ENCODE measurements at regions not wholly inside any gene's neighbourhood (a gene's known extent, or its start where the extent isn't known, plus 50 kb on each side); places are given as distances from the start of the nearest gene placed in this dataset.

DNA sequence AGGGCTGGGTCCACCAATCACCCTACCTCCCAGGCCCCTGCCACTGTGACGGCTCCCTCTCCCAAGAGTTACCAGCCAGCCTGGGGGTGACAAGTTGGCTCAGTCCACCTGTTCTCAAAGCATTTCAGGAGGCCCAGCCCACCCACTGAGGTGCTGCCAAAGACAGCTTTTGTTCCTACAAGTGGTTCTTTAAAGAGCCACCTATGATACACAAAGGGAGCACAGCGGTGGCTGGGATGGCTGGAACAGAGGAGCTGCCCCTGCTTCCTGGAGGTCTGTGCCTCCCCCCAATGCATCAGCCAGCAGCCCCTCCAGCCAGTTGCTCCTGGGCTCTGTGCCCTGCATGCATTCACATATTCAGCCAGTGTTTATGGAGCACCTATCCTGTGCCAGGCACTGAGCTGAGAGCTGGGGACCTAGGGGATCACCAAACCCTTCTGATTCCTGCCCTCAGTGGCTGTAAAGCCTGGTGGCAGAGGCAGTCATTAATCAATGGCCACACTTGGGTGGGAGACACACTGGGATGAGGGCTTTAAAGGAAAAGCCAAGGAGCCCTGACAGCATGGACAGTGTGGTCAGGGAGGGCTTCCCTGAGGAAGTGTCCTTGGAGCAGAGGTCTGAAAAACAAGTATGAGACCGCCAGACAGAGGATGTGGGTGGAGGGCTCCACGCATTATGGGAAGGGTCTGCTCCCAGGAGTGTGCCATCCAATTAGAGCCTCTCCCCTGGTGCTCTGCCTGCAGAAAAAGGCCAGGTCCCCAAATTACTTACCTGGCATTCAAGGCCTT is 107.1 kb upstream of the LINGO1 start:
- ATAC-seq (ENCODE audit: low read depth): no peak
- H3K4me1 ChIP-seq (ENCODE audit: insufficient read depth, poor library complexity, severe bottlenecking): no peaks in the 10 kb centered on the region
- no peak overlapping the region for H3K27ac ChIP-seq (ENCODE audit: poor library complexity, severe bottlenecking)
- H3K9me3 ChIP-seq (ENCODE audit: severe bottlenecking): no peaks in the 10 kb centered on the region
- peaks cover 43% of the 10 kb centered on the region for H3K27me3 ChIP-seq (ENCODE audit: insufficient read depth, poor library complexity, severe bottlenecking)
- DNase-seq (ENCODE audit: low spot score): no peak
- no peak overlapping the region for H3K4me3 ChIP-seq (ENCODE audit: severe bottlenecking)
- TF ChIP-seq, protein P1, sequence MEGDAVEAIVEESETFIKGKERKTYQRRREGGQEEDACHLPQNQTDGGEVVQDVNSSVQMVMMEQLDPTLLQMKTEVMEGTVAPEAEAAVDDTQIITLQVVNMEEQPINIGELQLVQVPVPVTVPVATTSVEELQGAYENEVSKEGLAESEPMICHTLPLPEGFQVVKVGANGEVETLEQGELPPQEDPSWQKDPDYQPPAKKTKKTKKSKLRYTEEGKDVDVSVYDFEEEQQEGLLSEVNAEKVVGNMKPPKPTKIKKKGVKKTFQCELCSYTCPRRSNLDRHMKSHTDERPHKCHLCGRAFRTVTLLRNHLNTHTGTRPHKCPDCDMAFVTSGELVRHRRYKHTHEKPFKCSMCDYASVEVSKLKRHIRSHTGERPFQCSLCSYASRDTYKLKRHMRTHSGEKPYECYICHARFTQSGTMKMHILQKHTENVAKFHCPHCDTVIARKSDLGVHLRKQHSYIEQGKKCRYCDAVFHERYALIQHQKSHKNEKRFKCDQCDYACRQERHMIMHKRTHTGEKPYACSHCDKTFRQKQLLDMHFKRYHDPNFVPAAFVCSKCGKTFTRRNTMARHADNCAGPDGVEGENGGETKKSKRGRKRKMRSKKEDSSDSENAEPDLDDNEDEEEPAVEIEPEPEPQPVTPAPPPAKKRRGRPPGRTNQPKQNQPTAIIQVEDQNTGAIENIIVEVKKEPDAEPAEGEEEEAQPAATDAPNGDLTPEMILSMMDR (IDR thresholded peaks at IDR 0.05; ENCODE audit: poor library complexity, severe bottlenecking): no peak
- no peaks in the 10 kb centered on the region for H3K36me3 ChIP-seq (ENCODE audit: low read depth)

DNA sequence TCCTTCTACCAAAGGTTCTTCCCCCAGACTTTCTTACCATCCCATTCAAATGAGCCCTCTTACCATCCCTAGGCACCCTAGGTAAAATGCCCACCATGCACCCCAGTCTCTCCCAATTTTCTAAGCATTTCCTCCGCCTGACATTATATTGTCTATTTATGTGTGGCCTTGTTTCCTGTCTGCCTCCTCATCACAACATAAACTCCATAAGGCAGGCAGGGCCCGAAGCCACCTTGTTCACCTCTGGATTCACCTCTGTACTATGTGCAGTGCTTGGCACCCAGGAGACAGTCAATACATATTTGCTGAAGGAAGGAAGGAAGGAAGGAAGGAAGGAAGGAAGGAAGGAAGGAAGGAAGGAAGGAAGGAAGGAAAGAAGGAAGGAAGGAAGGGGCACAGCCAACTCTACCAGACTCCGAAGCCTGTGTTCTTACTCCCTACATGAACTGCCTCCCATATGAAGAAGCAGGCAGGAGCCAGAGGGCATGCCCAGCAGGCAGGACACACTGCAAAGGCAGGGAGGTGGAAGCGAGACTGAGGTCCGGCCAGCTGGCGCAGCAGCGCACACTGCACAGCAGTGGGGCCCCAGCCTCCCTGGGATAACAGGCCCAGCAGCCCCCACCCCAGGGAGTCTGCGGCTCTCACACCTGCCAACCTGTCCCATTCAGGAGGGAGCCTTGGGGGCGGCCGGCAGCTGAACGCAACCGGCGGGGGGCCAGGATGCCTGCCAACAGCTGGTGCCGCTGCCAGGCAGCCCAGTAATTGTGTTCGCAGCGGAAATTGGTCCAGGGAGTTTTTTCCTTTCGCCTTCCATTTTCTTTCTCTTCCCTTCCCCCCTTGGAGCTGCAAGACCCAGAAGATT is 106.0 kb upstream of the LINGO1 start:
- no peak for ATAC-seq (ENCODE audit: low read depth)
- Histone ChIP-seq H3K27me3 (ENCODE audit: insufficient read depth, poor library complexity, severe bottlenecking) (peaks cover 43% of the 10 kb centered on the region), H3K4me3 (ENCODE audit: severe bottlenecking) (no peak overlapping the region)

DNA sequence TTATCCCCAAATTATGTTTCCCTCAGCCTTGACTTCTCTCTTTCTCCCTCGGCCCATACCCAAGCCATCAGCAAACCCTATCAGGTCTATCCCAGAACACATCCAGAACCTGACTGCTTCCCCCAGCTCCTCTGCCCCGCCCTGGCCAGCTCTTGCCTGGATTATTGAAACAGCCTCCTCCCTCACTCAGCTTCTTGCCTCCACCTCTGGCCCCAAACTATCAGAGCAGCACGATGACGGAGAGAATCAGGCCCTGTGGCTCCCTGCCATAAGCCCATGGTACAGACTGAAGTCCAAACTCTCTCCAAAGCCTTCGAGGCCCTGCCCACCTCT is 105.3 kb upstream of the LINGO1 start:
- Histone ChIP-seq H3K36me3 (ENCODE audit: low read depth) (no peaks in the 10 kb centered on the region), H3K27me3 (ENCODE audit: insufficient read depth, poor library complexity, severe bottlenecking) (peaks cover 38% of the 10 kb centered on the region), H3K4me3 (ENCODE audit: severe bottlenecking) (no peak overlapping the region), H3K9me3 (ENCODE audit: severe bottlenecking) (no peaks in the 10 kb centered on the region), H3K27ac (ENCODE audit: poor library complexity, severe bottlenecking) (no peak overlapping the region), H3K4me1 (ENCODE audit: insufficient read depth, poor library complexity, severe bottlenecking) (no peaks in the 10 kb centered on the region)
- ATAC-seq (ENCODE audit: low read depth) (no peak), DNase-seq (ENCODE audit: low spot score) (no peak)
- TF ChIP-seq, protein P1 (IDR thresholded peaks at IDR 0.05; ENCODE audit: poor library complexity, severe bottlenecking): no peak

More for the DNA sequence above, 106.0 kb upstream of the LINGO1 start:
- Histone ChIP-seq H3K4me1 (ENCODE audit: insufficient read depth, poor library complexity, severe bottlenecking) (no peaks in the 10 kb centered on the region), H3K9me3 (ENCODE audit: severe bottlenecking) (no peaks in the 10 kb centered on the region), H3K27ac (ENCODE audit: poor library complexity, severe bottlenecking) (no peak overlapping the region), H3K36me3 (ENCODE audit: low read depth) (no peaks in the 10 kb centered on the region)
- DNase-seq (ENCODE audit: low spot score): no peak
- TF ChIP-seq, protein P1 (IDR thresholded peaks at IDR 0.05; ENCODE audit: poor library complexity, severe bottlenecking): no peak

DNA sequence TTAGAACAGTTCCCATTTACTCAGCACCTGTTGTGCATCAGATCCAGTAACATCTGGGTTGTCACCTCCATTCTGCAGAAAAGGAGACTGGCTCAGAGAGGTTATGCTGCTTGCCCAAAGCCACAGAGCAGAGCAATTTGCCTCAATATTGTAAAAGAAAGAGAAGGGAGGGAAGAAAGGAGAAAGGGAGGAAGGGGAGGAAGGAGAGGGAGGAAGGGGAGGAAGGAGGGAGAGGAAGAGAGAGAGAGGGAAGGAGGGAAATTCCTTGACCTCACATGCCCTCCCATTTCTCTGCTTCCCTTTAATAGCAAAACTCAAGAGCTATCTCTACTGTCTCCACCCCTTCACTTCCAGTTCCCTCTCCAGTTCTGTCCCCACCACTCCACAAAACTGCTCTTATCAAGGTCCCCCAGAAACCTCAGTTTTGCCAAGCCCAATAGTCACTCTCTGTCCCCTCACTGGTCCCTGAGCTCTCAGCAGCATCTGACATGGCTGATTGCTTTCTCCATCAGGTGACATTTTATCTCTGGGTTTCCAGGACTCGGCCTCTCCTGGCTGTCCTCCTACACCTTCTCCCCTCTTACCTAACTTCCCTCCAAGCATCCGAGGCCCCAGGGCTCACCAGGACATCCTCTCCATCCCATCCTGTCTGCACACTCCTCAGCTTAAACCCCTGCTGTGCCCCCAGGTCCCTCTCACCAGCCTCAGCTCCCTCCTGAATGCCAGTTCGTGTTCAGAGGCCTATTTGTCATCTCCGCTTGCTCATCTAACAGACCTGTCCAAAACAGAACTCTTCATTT is 104.7 kb upstream of the LINGO1 start:
- TF ChIP-seq, protein P1 (IDR thresholded peaks at IDR 0.05; ENCODE audit: poor library complexity, severe bottlenecking): no peak
- Histone ChIP-seq H3K4me1 (ENCODE audit: insufficient read depth, poor library complexity, severe bottlenecking) (no peaks in the 10 kb centered on the region), H3K36me3 (ENCODE audit: low read depth) (no peaks in the 10 kb centered on the region), H3K9me3 (ENCODE audit: severe bottlenecking) (no peaks in the 10 kb centered on the region), H3K27me3 (ENCODE audit: insufficient read depth, poor library complexity, severe bottlenecking) (peaks cover 35% of the 10 kb centered on the region), H3K27ac (ENCODE audit: poor library complexity, severe bottlenecking) (no peak overlapping the region), H3K4me3 (ENCODE audit: severe bottlenecking) (no peak overlapping the region)
- no peak for ATAC-seq (ENCODE audit: low read depth)
- DNase-seq (ENCODE audit: low spot score): no peak

All from RWPE2 (cell line).